Astrocyte (in vitro differentiated cells and primary cell): ENCODE measurements at regions not wholly inside any gene's neighbourhood (a gene's known extent, or its start where the extent isn't known, plus 50 kb on each side); places are given as distances from the start of the nearest gene placed in this dataset.

Experiments
- EZH2 ChIP-seq: IDR thresholded peaks from 2 replicates; pipeline ENCODE4 v1.6.1; 2012; ENCODE audit warnings: mild to moderate bottlenecking, low read length, inconsistent platforms; ENCODE audit not compliant: insufficient read depth
- TF ChIP-seq, protein P1 (sequence below): IDR thresholded peaks from 2 replicates; pipeline ENCODE4 v1.5.1; 2011; ENCODE audit warnings: low read depth, mild to moderate bottlenecking, inconsistent platforms, low read length, moderate library complexity; ENCODE audit not compliant: insufficient read depth

- TF ChIP-seq, protein P1, sequence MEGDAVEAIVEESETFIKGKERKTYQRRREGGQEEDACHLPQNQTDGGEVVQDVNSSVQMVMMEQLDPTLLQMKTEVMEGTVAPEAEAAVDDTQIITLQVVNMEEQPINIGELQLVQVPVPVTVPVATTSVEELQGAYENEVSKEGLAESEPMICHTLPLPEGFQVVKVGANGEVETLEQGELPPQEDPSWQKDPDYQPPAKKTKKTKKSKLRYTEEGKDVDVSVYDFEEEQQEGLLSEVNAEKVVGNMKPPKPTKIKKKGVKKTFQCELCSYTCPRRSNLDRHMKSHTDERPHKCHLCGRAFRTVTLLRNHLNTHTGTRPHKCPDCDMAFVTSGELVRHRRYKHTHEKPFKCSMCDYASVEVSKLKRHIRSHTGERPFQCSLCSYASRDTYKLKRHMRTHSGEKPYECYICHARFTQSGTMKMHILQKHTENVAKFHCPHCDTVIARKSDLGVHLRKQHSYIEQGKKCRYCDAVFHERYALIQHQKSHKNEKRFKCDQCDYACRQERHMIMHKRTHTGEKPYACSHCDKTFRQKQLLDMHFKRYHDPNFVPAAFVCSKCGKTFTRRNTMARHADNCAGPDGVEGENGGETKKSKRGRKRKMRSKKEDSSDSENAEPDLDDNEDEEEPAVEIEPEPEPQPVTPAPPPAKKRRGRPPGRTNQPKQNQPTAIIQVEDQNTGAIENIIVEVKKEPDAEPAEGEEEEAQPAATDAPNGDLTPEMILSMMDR, result no peak
- TF ChIP-seq EZH2, result no peak
Observed at GRCh38 chr4:82063017-82063416, 310.8 kb downstream of the HNRNPD start.
